HG02763 (cell line): ENCODE measurements at regions not wholly inside any gene's neighbourhood (a gene's known extent, or its start where the extent isn't known, plus 50 kb on each side); places are given as distances from the start of the nearest gene placed in this dataset.
A peak's percentile ranks its signal among the peaks of the same experiment; 100 is the strongest.
"Not testable (repeated sequence)": the region's sequence is repeated elsewhere in the genome, so short reads cannot be mapped to it uniquely, and the experiment has no call there.

Experiments used
- ATAC-seq: cut with Tn5 transposase; IDR thresholded peaks from one replicate; pipeline ENCODE4 v1.9.1; 2021; ENCODE audit warnings: mild to moderate bottlenecking, moderate library complexity; ENCODE audit not compliant: unreplicated experiment

GRCh38 chr13:68535329-68535728, 1305.2 kb upstream of the PCDH9 start:
- peak; percentile 50 for ATAC-seq

GRCh38 chr13:68527167-68527566, 1297.0 kb upstream of the PCDH9 start:
- not testable (repeated sequence) for ATAC-seq

GRCh38 chr13:68523838-68524424, 1293.8 kb upstream of the PCDH9 start:
- ATAC-seq, result no peak

GRCh38 chr13:68522184-68522583, 1292.0 kb upstream of the PCDH9 start:
- no peak for ATAC-seq

- ATAC-seq, result peak; percentile 67
Observed at GRCh38 chr13:68509734-68510621, 1279.8 kb upstream of the PCDH9 start.

- no peak for ATAC-seq
Observed at GRCh38 chr13:68506888-68507551, 1276.9 kb upstream of the PCDH9 start.

GRCh38 chr13:68490594-68490993, 1260.5 kb upstream of the PCDH9 start:
- no peak for ATAC-seq

- no peak for ATAC-seq
Observed at GRCh38 chr13:68481130-68481529, 1251.0 kb upstream of the PCDH9 start.

- no peak for ATAC-seq
Observed at GRCh38 chr13:68473834-68474326, 1243.7 kb upstream of the PCDH9 start.

- ATAC-seq, result no peak
Observed at GRCh38 chr13:68467160-68467559, 1237.0 kb upstream of the PCDH9 start.

GRCh38 chr13:68440874-68441273, 1210.7 kb upstream of the PCDH9 start:
- no peak for ATAC-seq

GRCh38 chr13:68439817-68440216, 1209.7 kb upstream of the PCDH9 start:
- no peak for ATAC-seq

GRCh38 chr13:68428292-68428691, 1198.2 kb upstream of the PCDH9 start:
- ATAC-seq, result no peak

- ATAC-seq, result no peak
Observed at GRCh38 chr13:68417801-68418200, 1187.7 kb upstream of the PCDH9 start.

GRCh38 chr13:68410007-68410406, 1179.9 kb upstream of the PCDH9 start:
- ATAC-seq, result no peak

GRCh38 chr13:68390987-68391386, 1160.9 kb upstream of the PCDH9 start:
- ATAC-seq, result no peak

- no peak for ATAC-seq
Observed at GRCh38 chr13:68386808-68387207, 1156.7 kb upstream of the PCDH9 start.

- ATAC-seq, result no peak
Observed at GRCh38 chr13:68380041-68380973, 1150.2 kb upstream of the PCDH9 start.

GRCh38 chr13:68378294-68378693, 1148.2 kb upstream of the PCDH9 start:
- no peak for ATAC-seq

GRCh38 chr13:68375004-68375403, 1144.9 kb upstream of the PCDH9 start:
- ATAC-seq, result no peak

- no peak for ATAC-seq
Observed at GRCh38 chr13:68369739-68370138, 1139.6 kb upstream of the PCDH9 start.
